ENCODE measurements at regions not wholly inside any gene's neighbourhood (a gene's known extent, or its start where the extent isn't known, plus 50 kb on each side); places are given as distances from the start of the nearest gene placed in this dataset.

- Mint-ChIP-seq H3K27ac (no peak overlapping the region), H3K4me1 (ENCODE audit: low read depth) (no peaks in the 10 kb centered on the region), H3K4me3 (no peak overlapping the region), H3K36me3 (ENCODE audit: low read depth) (no peaks in the 10 kb centered on the region), H3K9me3 (peaks cover 34% of the 10 kb centered on the region), H3K27me3 (no peaks in the 10 kb centered on the region)
- intact Hi-C loops (cut with micrococcal nuclease), result no loop called here
Measured at GRCh38 chr10:20355915-20356314, 539.7 kb downstream of the PLXDC2 start.

- Mint-ChIP-seq H3K4me3 (no peak overlapping the region), H3K27ac (no peak overlapping the region), H3K9me3 (peaks cover 34% of the 10 kb centered on the region), H3K36me3 (ENCODE audit: low read depth) (no peaks in the 10 kb centered on the region), H3K27me3 (no peaks in the 10 kb centered on the region), H3K4me1 (ENCODE audit: low read depth) (no peaks in the 10 kb centered on the region)
- intact Hi-C loops (cut with micrococcal nuclease), result no loop called here
Measured at GRCh38 chr10:20355011-20355410, 538.8 kb downstream of the PLXDC2 start.

- Mint-ChIP-seq H3K4me1 (ENCODE audit: low read depth) (no peaks in the 10 kb centered on the region), H3K9me3 (peaks cover 31% of the 10 kb centered on the region), H3K36me3 (ENCODE audit: low read depth) (no peaks in the 10 kb centered on the region), H3K4me3 (no peak overlapping the region), H3K27me3 (no peaks in the 10 kb centered on the region), H3K27ac (no peak overlapping the region)
- intact Hi-C loops (cut with micrococcal nuclease), result no loop called here
Measured at GRCh38 chr10:20354166-20354565, 537.9 kb downstream of the PLXDC2 start.

GRCh38 chr10:20350509-20350908, 534.3 kb downstream of the PLXDC2 start:
- no peak overlapping the region for H3K4me3 Mint-ChIP-seq
- H3K9me3 Mint-ChIP-seq, result peaks cover 8% of the 10 kb centered on the region
- no peaks in the 10 kb centered on the region for H3K36me3 Mint-ChIP-seq (ENCODE audit: low read depth)
- no peak overlapping the region for H3K27ac Mint-ChIP-seq
- intact Hi-C loops (cut with micrococcal nuclease), result no loop called here
- no peaks in the 10 kb centered on the region for H3K4me1 Mint-ChIP-seq (ENCODE audit: low read depth)
- no peaks in the 10 kb centered on the region for H3K27me3 Mint-ChIP-seq

DNA sequence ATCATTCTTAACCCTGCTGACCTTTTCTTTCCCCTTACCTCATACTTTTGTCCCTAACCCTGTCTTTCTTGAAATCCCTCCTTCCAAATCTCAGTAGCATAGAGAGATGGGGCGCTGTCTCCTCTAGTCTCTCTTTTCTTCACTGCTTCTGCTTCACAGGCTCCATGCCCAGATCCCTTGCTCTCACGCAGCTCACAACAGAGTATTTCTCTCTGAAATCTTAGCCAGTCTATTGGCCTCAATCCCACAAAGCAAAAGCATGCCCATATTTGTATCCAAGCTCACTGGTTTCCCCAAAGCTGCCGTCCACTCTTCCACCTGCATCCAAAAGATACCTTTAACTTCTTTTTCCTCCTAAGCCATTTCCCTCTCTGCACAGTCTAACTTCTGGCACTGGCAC, 526.8 kb downstream of the PLXDC2 start:
- no peak overlapping the region for H3K27ac Mint-ChIP-seq

More for the DNA sequence above, 526.8 kb downstream of the PLXDC2 start:
- Mint-ChIP-seq H3K27me3 (peaks cover 1% of the 10 kb centered on the region), H3K9me3 (peaks cover 32% of the 10 kb centered on the region), H3K4me3 (no peak overlapping the region), H3K4me1 (ENCODE audit: low read depth) (no peaks in the 10 kb centered on the region), H3K36me3 (ENCODE audit: low read depth) (no peaks in the 10 kb centered on the region)
- intact Hi-C loops (cut with micrococcal nuclease), result no loop called here
